Upper lobe of right lung (tissue), 1 donor: ENCODE measurements at regions not wholly inside any gene's neighbourhood (a gene's known extent, or its start where the extent isn't known, plus 50 kb on each side); places are given as distances from the start of the nearest gene placed in this dataset.

Experiments
- ATAC-seq: fragments of 200-7000 bp; cut with Tn5 transposase; one replicate; pipeline ENCODE4 v1.9.1; 2020; ENCODE audit warnings: mild to moderate bottlenecking, moderate library complexity
- DNase-seq: peaks from one replicate; pipeline ENCODE4 v3.0.0-alpha.2; 2020
- H3K27ac ChIP-seq: fragments of 200-600 bp; one replicate; pipeline ENCODE4 v1.8.0; 2022
- H3K27me3 ChIP-seq: fragments of 200-600 bp; one replicate; pipeline ENCODE4 v1.8.0; 2022; ENCODE audit warnings: mild to moderate bottlenecking
- H3K36me3 ChIP-seq: fragments of 200-600 bp; one replicate; pipeline ENCODE4 v1.8.0; 2022
- H3K4me1 ChIP-seq: fragments of 200-600 bp; one replicate; pipeline ENCODE4 v1.8.0; 2022
- H3K4me3 ChIP-seq: fragments of 200-600 bp; one replicate; pipeline ENCODE4 v1.8.0; 2022; ENCODE audit warnings: mild to moderate bottlenecking
- H3K9me3 ChIP-seq: fragments of 200-600 bp; one replicate; pipeline ENCODE4 v1.8.0; 2022
- intact Hi-C: fragments of 100-400 bp; cut with DNase I; formaldehyde crosslinking; loops from one replicate; pipeline ENCODE4 v1.11.0; 2022
- TF ChIP-seq, protein P1 (sequence below): fragments of 200-600 bp; IDR thresholded peaks from one replicate; pipeline ENCODE4 v1.8.0; 2022; ENCODE audit warnings: antibody characterized with exemption
- donor health status: DM: no; HTN: yes; CAD: no; lungs with severe emphysema.

DNA sequence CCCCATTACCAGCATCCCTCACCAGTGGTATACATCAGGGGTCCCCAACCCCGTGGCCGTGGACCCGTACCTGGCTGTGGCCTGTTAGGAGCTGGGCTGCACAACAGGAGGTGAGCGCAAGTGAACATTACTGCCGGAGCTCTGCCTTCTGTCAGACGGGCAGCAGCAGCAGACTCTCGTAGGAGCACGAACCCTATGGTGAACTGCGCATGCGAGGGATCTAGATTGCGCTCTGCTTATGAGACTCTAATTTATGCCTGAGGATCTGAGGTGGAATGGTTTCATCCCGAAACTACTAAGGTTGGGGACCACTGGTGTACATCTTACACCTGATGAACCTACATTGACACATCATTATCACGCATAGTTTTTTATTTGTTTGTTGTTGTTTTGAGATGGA is 52.8 kb upstream of the DHX15 start:
- Histone ChIP-seq H3K4me3 (no peak overlapping the region), H3K27ac (no peak overlapping the region), H3K27me3 (no peaks in the 10 kb centered on the region), H3K9me3 (no peaks in the 10 kb centered on the region), H3K4me1 (no peaks in the 10 kb centered on the region), H3K36me3 (no peaks in the 10 kb centered on the region)
- ATAC-seq (no peak), DNase-seq (no peak)
- intact Hi-C loops = no loop called here
- TF ChIP-seq, protein P1, sequence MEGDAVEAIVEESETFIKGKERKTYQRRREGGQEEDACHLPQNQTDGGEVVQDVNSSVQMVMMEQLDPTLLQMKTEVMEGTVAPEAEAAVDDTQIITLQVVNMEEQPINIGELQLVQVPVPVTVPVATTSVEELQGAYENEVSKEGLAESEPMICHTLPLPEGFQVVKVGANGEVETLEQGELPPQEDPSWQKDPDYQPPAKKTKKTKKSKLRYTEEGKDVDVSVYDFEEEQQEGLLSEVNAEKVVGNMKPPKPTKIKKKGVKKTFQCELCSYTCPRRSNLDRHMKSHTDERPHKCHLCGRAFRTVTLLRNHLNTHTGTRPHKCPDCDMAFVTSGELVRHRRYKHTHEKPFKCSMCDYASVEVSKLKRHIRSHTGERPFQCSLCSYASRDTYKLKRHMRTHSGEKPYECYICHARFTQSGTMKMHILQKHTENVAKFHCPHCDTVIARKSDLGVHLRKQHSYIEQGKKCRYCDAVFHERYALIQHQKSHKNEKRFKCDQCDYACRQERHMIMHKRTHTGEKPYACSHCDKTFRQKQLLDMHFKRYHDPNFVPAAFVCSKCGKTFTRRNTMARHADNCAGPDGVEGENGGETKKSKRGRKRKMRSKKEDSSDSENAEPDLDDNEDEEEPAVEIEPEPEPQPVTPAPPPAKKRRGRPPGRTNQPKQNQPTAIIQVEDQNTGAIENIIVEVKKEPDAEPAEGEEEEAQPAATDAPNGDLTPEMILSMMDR = no peak

DNA sequence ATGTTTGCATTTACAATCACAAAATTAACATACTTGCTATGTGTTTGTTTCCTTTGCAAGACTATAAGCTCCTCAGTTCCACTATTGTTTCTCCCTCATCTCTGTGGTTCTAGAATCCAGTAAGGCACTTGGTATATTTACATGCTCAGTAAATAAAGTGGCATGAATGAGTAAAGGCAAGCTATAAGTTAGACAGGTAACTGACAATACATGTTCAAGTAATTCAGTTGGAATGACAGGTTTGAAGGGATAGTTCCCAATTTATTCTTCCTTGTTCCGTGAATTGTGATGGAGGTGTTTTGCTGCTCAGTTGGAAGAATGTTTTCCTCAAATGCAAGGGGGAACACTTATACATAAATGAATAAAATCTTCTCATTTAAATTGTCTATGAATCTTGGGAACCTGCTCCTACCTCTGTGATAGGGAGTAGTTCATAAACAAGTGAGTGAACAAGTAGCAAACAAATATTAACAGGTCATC is 54.1 kb upstream of the DHX15 start:
- Histone ChIP-seq H3K27ac (no peak overlapping the region), H3K4me3 (no peak overlapping the region), H3K36me3 (no peaks in the 10 kb centered on the region), H3K4me1 (no peaks in the 10 kb centered on the region), H3K27me3 (no peaks in the 10 kb centered on the region), H3K9me3 (no peaks in the 10 kb centered on the region)
- DNase-seq (no peak), ATAC-seq (no peak)
- intact Hi-C loops = no loop called here
- TF ChIP-seq, protein P1 = no peak

DNA sequence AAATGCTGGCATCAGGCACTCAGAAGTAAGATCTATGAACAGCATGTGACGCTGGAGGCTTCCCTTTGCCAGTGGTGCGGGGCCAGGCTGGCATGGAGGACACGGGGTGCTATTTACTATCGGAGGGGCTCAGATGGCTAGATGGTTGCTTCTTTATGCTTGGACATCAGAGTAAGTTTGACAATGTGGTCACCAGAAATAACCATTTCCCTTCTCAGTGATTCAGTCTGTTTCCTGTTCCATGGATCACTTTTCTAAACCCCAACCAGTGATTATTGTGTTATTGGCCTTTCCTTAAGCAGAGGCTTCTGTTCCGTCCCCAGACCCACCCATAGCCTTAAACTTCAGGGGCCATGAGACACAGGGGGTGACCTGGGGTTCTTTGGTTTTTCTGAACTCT is 55.4 kb upstream of the DHX15 start:
- no peaks in the 10 kb centered on the region for H3K36me3 ChIP-seq
- DNase-seq = no peak
- TF ChIP-seq, protein P1 = no peak
- intact Hi-C loops = no loop called here
- H3K27ac ChIP-seq = no peak overlapping the region
- no peak for ATAC-seq
- H3K9me3 ChIP-seq = no peaks in the 10 kb centered on the region
- no peaks in the 10 kb centered on the region for H3K27me3 ChIP-seq
- H3K4me1 ChIP-seq = no peaks in the 10 kb centered on the region
- no peak overlapping the region for H3K4me3 ChIP-seq

DNA sequence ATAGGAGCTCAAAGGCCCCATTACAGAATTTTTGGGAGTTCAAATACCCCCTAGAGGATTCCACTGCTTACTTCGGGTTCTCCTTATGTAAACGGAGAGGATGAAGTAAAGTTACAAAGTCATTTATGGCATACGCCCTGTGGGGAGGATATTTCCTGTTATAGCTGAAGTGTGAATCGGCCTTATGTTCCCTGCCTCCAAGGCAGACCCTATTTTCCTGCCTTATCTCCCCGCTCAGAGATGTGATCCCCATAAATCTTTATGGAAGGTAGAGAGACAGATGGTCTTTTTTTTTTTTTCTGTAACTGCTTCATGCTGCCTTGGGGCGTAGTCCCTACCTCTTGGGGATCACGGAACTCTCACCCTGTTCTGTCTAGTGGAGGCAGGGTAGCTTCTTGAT is 56.0 kb upstream of the DHX15 start:
- intact Hi-C loops = no loop called here
- H3K9me3 ChIP-seq = no peaks in the 10 kb centered on the region
- H3K4me1 ChIP-seq = no peaks in the 10 kb centered on the region
- TF ChIP-seq, protein P1 = no peak
- H3K27ac ChIP-seq = no peak overlapping the region
- no peak overlapping the region for H3K4me3 ChIP-seq
- H3K27me3 ChIP-seq = no peaks in the 10 kb centered on the region
- no peaks in the 10 kb centered on the region for H3K36me3 ChIP-seq
- ATAC-seq (no peak), DNase-seq (no peak)

DNA sequence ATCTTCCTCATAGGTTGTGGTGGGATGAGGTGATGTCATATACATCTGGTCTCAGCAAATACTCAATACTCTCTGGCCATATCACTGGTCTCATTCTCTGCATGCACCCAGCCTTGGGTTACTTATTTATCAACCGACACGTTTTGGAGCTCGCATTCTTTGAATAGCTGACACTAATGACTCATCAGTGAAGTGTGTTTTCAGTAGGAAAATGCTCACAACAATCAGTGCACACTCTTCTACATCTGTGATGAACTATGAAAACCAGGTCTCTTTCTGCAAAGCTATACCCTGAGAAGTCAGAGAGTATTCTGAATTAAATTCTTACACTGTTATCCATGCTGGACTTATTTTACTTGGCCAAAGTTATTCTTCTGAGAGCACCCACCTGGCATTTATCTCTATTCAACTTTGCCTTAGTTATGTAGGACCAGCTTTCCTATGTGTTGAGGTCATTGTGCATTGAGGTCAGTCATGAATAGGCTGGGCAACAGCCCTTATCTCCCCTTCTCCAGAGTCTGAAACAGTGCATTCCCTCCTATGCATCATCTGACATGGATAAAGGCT is 58.7 kb upstream of the DHX15 start:
- H3K9me3 ChIP-seq = no peaks in the 10 kb centered on the region
- TF ChIP-seq, protein P1 = no peak
- ATAC-seq (peak; percentile 80), DNase-seq (no peak)
- peak overlapping the region; percentile 9 for H3K27ac ChIP-seq
- H3K27me3 ChIP-seq = no peaks in the 10 kb centered on the region
- no peaks in the 10 kb centered on the region for H3K36me3 ChIP-seq
- no peak overlapping the region for H3K4me3 ChIP-seq
- intact Hi-C loops = no loop called here
- H3K4me1 ChIP-seq = no peaks in the 10 kb centered on the region
